ENCODE measurements at regions not wholly inside any gene's neighbourhood (a gene's known extent, or its start where the extent isn't known, plus 50 kb on each side); places are given as distances from the start of the nearest gene placed in this dataset.

GRCh38 chr11:29495676-29496075 is 521.2 kb downstream of the KCNA4 start:
- no peaks in the 10 kb centered on the region for H3K27me3 ChIP-seq (ENCODE audit: control insufficient read depth, insufficient read depth, low read length)
- POLR2A ChIA-PET: no interaction called here
- no peak for DNase-seq (ENCODE audit: low read depth)
- CTCF ChIA-PET: interaction anchor here (1.2 kb wide), 1 partner anchor 28 kb away, joined by 7 read pairs; no protein-coding TSS in a partner anchor
- no peak for TF ChIP-seq CTCF (IDR thresholded peaks at IDR 0.05; ENCODE audit: insufficient read depth, low read depth, low read length)
- H3K4me3 ChIP-seq (ENCODE audit: low read depth, low read length): no peak overlapping the region
- no peaks in the 10 kb centered on the region for H3K36me3 ChIP-seq (ENCODE audit: control insufficient read depth, insufficient read depth, low read length)

- no peaks in the 10 kb centered on the region; the same call in 1 of the 2 replicates for H3K27me3 ChIP-seq (ENCODE audit: control insufficient read depth, insufficient read depth, low read length)
- CTCF ChIA-PET: no interaction called here
- POLR2A ChIA-PET: no interaction called here
- H3K36me3 ChIP-seq (ENCODE audit: control insufficient read depth, insufficient read depth, low read length): no peaks in the 10 kb centered on the region
- H3K4me3 ChIP-seq (ENCODE audit: low read depth, low read length): no peak overlapping the region
- DNase-seq (ENCODE audit: low read depth): no peak
- no peak for TF ChIP-seq CTCF (IDR thresholded peaks at IDR 0.05; ENCODE audit: insufficient read depth, low read depth, low read length)
These were observed 525.9 kb downstream of the KCNA4 start for GRCh38 chr11:29490938-29491337.

- Histone ChIP-seq H3K27me3 (ENCODE audit: control insufficient read depth, insufficient read depth, low read length) (no peaks in the 10 kb centered on the region; the same call in 1 of the 2 replicates), H3K36me3 (ENCODE audit: control insufficient read depth, insufficient read depth, low read length) (no peaks in the 10 kb centered on the region), H3K4me3 (ENCODE audit: low read depth, low read length) (no peak overlapping the region)
- ChIA-PET CTCF (no interaction called here), POLR2A (no interaction called here)
- TF ChIP-seq CTCF (IDR thresholded peaks at IDR 0.05; ENCODE audit: insufficient read depth, low read depth, low read length): no peak
- DNase-seq (ENCODE audit: low read depth): no peak
These were observed 530.5 kb downstream of the KCNA4 start for GRCh38 chr11:29486301-29486700.

- TF ChIP-seq CTCF (IDR thresholded peaks at IDR 0.05; ENCODE audit: insufficient read depth, low read depth, low read length): no peak
- Histone ChIP-seq H3K4me3 (ENCODE audit: low read depth, low read length) (no peak overlapping the region), H3K27me3 (ENCODE audit: control insufficient read depth, insufficient read depth, low read length) (no peaks in the 10 kb centered on the region; the same call in 1 of the 2 replicates), H3K36me3 (ENCODE audit: control insufficient read depth, insufficient read depth, low read length) (no peaks in the 10 kb centered on the region)
- POLR2A ChIA-PET: no interaction called here
- DNase-seq (ENCODE audit: low read depth): no peak
- CTCF ChIA-PET: no interaction called here
These were observed 531.2 kb downstream of the KCNA4 start for GRCh38 chr11:29485641-29486040.

- TF ChIP-seq CTCF (IDR thresholded peaks at IDR 0.05; ENCODE audit: insufficient read depth, low read depth, low read length): no peak
- POLR2A ChIA-PET: no interaction called here
- no peak for DNase-seq (ENCODE audit: low read depth)
- no peaks in the 10 kb centered on the region for H3K36me3 ChIP-seq (ENCODE audit: control insufficient read depth, insufficient read depth, low read length)
- H3K27me3 ChIP-seq (ENCODE audit: control insufficient read depth, insufficient read depth, low read length): no peaks in the 10 kb centered on the region; the same call in 1 of the 2 replicates
- H3K4me3 ChIP-seq (ENCODE audit: low read depth, low read length): no peak overlapping the region
- CTCF ChIA-PET: no interaction called here
These were observed 532.3 kb downstream of the KCNA4 start for GRCh38 chr11:29484548-29484947.
